ENCODE measurements at regions not wholly inside any gene's neighbourhood (a gene's known extent, or its start where the extent isn't known, plus 50 kb on each side); places are given as distances from the start of the nearest gene placed in this dataset.

DNA sequence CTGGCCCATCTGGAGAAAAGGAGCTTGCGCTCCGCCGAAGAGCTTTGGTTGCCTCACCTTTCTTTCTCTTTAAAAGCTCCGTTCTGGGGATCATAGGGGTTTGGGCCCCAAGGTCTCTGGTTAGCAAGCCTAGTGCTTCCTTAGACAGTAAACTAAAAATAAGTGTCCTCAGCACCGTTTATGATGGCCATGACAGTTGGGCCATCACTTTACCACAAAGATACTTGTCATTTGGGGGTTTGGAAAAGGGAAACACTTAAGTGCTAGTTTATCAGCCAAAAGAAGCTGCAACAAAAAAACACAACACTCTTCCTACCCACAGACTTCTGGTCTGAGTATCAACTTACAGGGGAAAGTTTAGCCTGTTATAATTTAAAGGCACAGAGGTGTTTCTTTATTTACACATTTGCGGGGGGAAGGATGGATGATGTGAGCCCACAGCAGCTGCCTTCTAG, 88.4 kb upstream of the CD44 start:
- no peak for TF ChIP-seq POLR2A (IDR thresholded peaks at IDR 0.05)
- TF ChIP-seq, protein P1, sequence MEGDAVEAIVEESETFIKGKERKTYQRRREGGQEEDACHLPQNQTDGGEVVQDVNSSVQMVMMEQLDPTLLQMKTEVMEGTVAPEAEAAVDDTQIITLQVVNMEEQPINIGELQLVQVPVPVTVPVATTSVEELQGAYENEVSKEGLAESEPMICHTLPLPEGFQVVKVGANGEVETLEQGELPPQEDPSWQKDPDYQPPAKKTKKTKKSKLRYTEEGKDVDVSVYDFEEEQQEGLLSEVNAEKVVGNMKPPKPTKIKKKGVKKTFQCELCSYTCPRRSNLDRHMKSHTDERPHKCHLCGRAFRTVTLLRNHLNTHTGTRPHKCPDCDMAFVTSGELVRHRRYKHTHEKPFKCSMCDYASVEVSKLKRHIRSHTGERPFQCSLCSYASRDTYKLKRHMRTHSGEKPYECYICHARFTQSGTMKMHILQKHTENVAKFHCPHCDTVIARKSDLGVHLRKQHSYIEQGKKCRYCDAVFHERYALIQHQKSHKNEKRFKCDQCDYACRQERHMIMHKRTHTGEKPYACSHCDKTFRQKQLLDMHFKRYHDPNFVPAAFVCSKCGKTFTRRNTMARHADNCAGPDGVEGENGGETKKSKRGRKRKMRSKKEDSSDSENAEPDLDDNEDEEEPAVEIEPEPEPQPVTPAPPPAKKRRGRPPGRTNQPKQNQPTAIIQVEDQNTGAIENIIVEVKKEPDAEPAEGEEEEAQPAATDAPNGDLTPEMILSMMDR (IDR thresholded peaks at IDR 0.05), result no peak

Data from right lobe of liver (tissue), 4 donors.